Neural cell (in vitro differentiated cells): ENCODE measurements at regions not wholly inside any gene's neighbourhood (a gene's known extent, or its start where the extent isn't known, plus 50 kb on each side); places are given as distances from the start of the nearest gene placed in this dataset.

Experiments
- H2AFZ ChIP-seq: fragments of 200-600, 300-800 bp; sonication (generic), shearing (Covaris generic); 2 replicates; pipeline ENCODE4 v1.6.0; 2014; ENCODE audit warnings: low read depth, mild to moderate bottlenecking, antibody characterized with exemption, low read length, moderate library complexity
- H3F3A ChIP-seq: fragments of 200-600 bp; shearing (Covaris generic); 2 replicates; pipeline ENCODE4 v1.6.1; 2016; ENCODE audit warnings: mild to moderate bottlenecking, moderate library complexity, mixed read lengths, antibody characterized with exemption, low read length; ENCODE audit not compliant: insufficient read depth, poor library complexity, severe bottlenecking
- H3K27ac ChIP-seq: fragments of 200-600, 300-800 bp; sonication (generic), shearing (Covaris generic); 2 replicates; pipeline ENCODE4 v1.5.1; 2014; ENCODE audit warnings: mild to moderate bottlenecking, low read length, moderate library complexity
- H3K27me3 ChIP-seq: fragments of 300-800, 200-600 bp; sonication (generic), shearing (Covaris generic); 2 replicates; pipeline ENCODE4 v1.6.0; 2014; ENCODE audit warnings: mild to moderate bottlenecking, low read depth, low read length, moderate library complexity; ENCODE audit not compliant: insufficient read depth
- H3K36me3 ChIP-seq: fragments of 300-800, 200-600 bp; sonication (generic), shearing (Covaris generic); 2 replicates; pipeline ENCODE4 v1.5.1; 2014; ENCODE audit warnings: mild to moderate bottlenecking, antibody characterized with exemption, low read length, moderate library complexity; ENCODE audit not compliant: insufficient read depth
- H3K4me2 ChIP-seq: fragments of 300-800, 200-600 bp; sonication (generic), shearing (Covaris generic); 2 replicates; pipeline ENCODE4 v1.6.0; 2014; ENCODE audit warnings: mild to moderate bottlenecking, low read length
- H3K4me3 ChIP-seq: fragments of 300-800, 200-600 bp; sonication (generic), shearing (Covaris generic); 2 replicates; pipeline ENCODE4 v1.5.1; 2014; ENCODE audit warnings: mild to moderate bottlenecking, low read length, moderate library complexity
- H3K79me2 ChIP-seq: fragments of 200-600 bp; shearing (Covaris generic); replicated peaks from 2 replicates; pipeline ENCODE4 v1.6.0; 2014; ENCODE audit warnings: mild to moderate bottlenecking, low read length, moderate library complexity; ENCODE audit not compliant: insufficient read depth
- H3K9ac ChIP-seq: fragments of 300-800, 200-600 bp; sonication (generic), shearing (Covaris generic); 2 replicates; pipeline ENCODE4 v1.6.1; 2016; ENCODE audit warnings: mild to moderate bottlenecking, low read length, mixed read lengths
- H3K9me2 ChIP-seq: fragments of 200-600 bp; shearing (Covaris generic); 2 replicates; pipeline ENCODE4 v1.6.1; 2016; ENCODE audit warnings: mild to moderate bottlenecking, low read length, mixed read lengths; ENCODE audit not compliant: insufficient read depth
- H3K9me3 ChIP-seq: fragments of 200-600, 300-800 bp; sonication (generic), shearing (Covaris generic); 2 replicates; pipeline ENCODE4 v1.6.1; 2016; ENCODE audit warnings: mild to moderate bottlenecking, mixed run types, low read length, moderate library complexity, mixed read lengths
- H4K20me1 ChIP-seq: fragments of 200-600 bp; shearing (Covaris generic); 2 replicates; pipeline ENCODE4 v1.6.1; 2016; ENCODE audit warnings: mild to moderate bottlenecking, mixed run types; ENCODE audit not compliant: insufficient read depth
- EP300 ChIP-seq: fragments of 450-650 bp; conservative IDR thresholded peaks from 2 replicates; pipeline ENCODE4 v1.6.1; 2014; ENCODE audit warnings: antibody characterized with exemption, mild to moderate bottlenecking, moderate library complexity; ENCODE audit not compliant: poor library complexity, severe bottlenecking
- EZH2 ChIP-seq: fragments of 200-600, 300-800 bp; shearing (Covaris generic), sonication (generic); IDR thresholded peaks from 2 replicates; pipeline ENCODE4 v1.6.1; 2014; ENCODE audit warnings: antibody characterized with exemption, low read length, borderline replicate concordance, mild to moderate bottlenecking; ENCODE audit not compliant: insufficient read depth, poor library complexity, severe bottlenecking
- MXI1 ChIP-seq: fragments of 450-650 bp; conservative IDR thresholded peaks from 2 replicates; pipeline ENCODE4 v1.6.1; 2014; ENCODE audit warnings: antibody characterized with exemption, mild to moderate bottlenecking; ENCODE audit not compliant: poor library complexity, severe bottlenecking
- POLR2AphosphoS5 ChIP-seq: IDR thresholded peaks from 2 replicates; pipeline ENCODE4 v1.6.1; 2012
- RAD21 ChIP-seq: fragments of 450-650 bp; conservative IDR thresholded peaks from 2 replicates; pipeline ENCODE4 v1.6.1; 2014; ENCODE audit warnings: antibody characterized with exemption, mild to moderate bottlenecking, moderate library complexity
- SMC3 ChIP-seq: fragments of 450-650 bp; conservative IDR thresholded peaks from 2 replicates; pipeline ENCODE4 v1.6.1; 2014; ENCODE audit warnings: antibody characterized with exemption, mild to moderate bottlenecking, moderate library complexity; ENCODE audit not compliant: poor library complexity
- TAF1 ChIP-seq: IDR thresholded peaks from 2 replicates; pipeline ENCODE4 v1.6.1; 2012; ENCODE audit warnings: low read depth
- TF ChIP-seq, protein P1 (sequence below): IDR thresholded peaks from 2 replicates; pipeline ENCODE4 v1.6.1; 2012; ENCODE audit warnings: borderline replicate concordance
- TF ChIP-seq, protein P2 (sequence below): fragments of 450-650 bp; IDR thresholded peaks from 2 replicates; pipeline ENCODE4 v1.5.1; 2014; ENCODE audit warnings: antibody characterized with exemption, mild to moderate bottlenecking, moderate library complexity; ENCODE audit not compliant: poor library complexity, severe bottlenecking

DNA sequence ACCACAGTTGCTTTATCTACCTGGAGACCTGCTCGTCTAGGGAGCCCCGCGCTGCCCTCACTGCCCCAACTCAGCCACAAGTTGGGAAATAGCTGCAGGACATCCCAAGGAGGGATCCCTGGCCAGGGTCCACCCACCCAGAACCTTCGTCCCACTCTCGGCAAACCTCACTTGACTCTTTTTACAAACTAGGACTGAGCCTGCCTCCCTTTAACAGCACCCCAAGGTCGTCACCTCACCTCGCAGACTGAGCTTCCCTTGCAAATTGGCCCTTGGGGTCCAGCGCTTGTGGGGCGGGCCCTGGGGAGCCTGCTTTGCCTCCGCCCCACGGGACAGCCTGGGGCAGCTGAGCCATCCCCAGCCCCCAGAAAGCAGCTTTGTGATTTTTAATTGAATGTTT lies 1505.8 kb downstream of the TBC1D22A start:
- Histone ChIP-seq H3K79me2 (no peaks in the 10 kb centered on the region), H2AFZ (no peak overlapping the region), H3K4me3 (no peak overlapping the region), H3K36me3 (no peaks in the 10 kb centered on the region), H3F3A (no peaks in the 10 kb centered on the region), H3K27me3 (no peaks in the 10 kb centered on the region), H3K9ac (no peak overlapping the region), H3K27ac (no peak overlapping the region), H3K9me2 (no peaks in the 10 kb centered on the region), H3K9me3 (no peaks in the 10 kb centered on the region), H4K20me1 (no peaks in the 10 kb centered on the region), H3K4me2 (no peak overlapping the region)
- TF ChIP-seq, protein P1, sequence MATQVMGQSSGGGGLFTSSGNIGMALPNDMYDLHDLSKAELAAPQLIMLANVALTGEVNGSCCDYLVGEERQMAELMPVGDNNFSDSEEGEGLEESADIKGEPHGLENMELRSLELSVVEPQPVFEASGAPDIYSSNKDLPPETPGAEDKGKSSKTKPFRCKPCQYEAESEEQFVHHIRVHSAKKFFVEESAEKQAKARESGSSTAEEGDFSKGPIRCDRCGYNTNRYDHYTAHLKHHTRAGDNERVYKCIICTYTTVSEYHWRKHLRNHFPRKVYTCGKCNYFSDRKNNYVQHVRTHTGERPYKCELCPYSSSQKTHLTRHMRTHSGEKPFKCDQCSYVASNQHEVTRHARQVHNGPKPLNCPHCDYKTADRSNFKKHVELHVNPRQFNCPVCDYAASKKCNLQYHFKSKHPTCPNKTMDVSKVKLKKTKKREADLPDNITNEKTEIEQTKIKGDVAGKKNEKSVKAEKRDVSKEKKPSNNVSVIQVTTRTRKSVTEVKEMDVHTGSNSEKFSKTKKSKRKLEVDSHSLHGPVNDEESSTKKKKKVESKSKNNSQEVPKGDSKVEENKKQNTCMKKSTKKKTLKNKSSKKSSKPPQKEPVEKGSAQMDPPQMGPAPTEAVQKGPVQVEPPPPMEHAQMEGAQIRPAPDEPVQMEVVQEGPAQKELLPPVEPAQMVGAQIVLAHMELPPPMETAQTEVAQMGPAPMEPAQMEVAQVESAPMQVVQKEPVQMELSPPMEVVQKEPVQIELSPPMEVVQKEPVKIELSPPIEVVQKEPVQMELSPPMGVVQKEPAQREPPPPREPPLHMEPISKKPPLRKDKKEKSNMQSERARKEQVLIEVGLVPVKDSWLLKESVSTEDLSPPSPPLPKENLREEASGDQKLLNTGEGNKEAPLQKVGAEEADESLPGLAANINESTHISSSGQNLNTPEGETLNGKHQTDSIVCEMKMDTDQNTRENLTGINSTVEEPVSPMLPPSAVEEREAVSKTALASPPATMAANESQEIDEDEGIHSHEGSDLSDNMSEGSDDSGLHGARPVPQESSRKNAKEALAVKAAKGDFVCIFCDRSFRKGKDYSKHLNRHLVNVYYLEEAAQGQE, result no peak
- TF ChIP-seq, protein P2, sequence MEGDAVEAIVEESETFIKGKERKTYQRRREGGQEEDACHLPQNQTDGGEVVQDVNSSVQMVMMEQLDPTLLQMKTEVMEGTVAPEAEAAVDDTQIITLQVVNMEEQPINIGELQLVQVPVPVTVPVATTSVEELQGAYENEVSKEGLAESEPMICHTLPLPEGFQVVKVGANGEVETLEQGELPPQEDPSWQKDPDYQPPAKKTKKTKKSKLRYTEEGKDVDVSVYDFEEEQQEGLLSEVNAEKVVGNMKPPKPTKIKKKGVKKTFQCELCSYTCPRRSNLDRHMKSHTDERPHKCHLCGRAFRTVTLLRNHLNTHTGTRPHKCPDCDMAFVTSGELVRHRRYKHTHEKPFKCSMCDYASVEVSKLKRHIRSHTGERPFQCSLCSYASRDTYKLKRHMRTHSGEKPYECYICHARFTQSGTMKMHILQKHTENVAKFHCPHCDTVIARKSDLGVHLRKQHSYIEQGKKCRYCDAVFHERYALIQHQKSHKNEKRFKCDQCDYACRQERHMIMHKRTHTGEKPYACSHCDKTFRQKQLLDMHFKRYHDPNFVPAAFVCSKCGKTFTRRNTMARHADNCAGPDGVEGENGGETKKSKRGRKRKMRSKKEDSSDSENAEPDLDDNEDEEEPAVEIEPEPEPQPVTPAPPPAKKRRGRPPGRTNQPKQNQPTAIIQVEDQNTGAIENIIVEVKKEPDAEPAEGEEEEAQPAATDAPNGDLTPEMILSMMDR, result no peak
- TF ChIP-seq MXI1 (no peak), SMC3 (no peak), TAF1 (no peak), RAD21 (no peak), EZH2 (no peak)

DNA sequence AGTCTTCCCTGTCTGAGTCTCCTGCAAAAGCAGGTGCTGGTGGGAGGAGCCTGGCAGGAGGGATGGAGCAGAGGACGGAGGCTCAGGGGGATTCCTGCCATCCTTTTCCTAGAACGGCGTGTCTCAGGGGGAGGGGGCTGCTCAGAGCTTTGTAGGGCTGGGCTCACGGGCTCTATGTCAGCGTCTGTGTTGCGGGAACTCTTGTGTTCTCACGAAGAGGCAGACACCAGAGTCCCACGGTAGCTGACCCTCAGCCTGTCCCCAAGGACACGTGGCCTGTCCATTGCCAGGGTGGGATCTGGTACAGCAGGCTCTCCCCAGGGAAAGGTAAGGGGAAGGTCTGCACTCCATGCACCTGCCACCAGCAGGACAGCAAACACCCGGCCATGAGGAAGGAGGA lies 1505.2 kb downstream of the TBC1D22A start:
- Histone ChIP-seq H3F3A (no peaks in the 10 kb centered on the region), H3K9ac (no peak overlapping the region), H3K27ac (no peak overlapping the region), H4K20me1 (no peaks in the 10 kb centered on the region), H3K9me3 (no peaks in the 10 kb centered on the region), H3K79me2 (no peaks in the 10 kb centered on the region), H3K9me2 (no peaks in the 10 kb centered on the region), H3K4me2 (no peak overlapping the region), H3K4me3 (no peak overlapping the region), H2AFZ (no peak overlapping the region), H3K27me3 (no peaks in the 10 kb centered on the region), H3K36me3 (no peaks in the 10 kb centered on the region)
- TF ChIP-seq POLR2AphosphoS5 (no peak), EP300 (no peak)
- TF ChIP-seq, protein P2, result no peak
